Right hindlimb (tissue), 1 donor: ENCODE measurements at regions not wholly inside any gene's neighbourhood (a gene's known extent, or its start where the extent isn't known, plus 50 kb on each side); places are given as distances from the start of the nearest gene placed in this dataset.

Experiments
- DNase-seq: peaks from one replicate; pipeline ENCODE4 v3.0.0-alpha.2; 2018

- no peak for DNase-seq
These were observed 74.3 kb upstream of the RAB4A start for GRCh38 chr1:229196404-229197264.

- no peak for DNase-seq
These were observed 73.7 kb upstream of the RAB4A start for GRCh38 chr1:229197265-229197585.

- DNase-seq: peak; percentile 54
These were observed 71.4 kb upstream of the RAB4A start for GRCh38 chr1:229199261-229200243.

DNA sequence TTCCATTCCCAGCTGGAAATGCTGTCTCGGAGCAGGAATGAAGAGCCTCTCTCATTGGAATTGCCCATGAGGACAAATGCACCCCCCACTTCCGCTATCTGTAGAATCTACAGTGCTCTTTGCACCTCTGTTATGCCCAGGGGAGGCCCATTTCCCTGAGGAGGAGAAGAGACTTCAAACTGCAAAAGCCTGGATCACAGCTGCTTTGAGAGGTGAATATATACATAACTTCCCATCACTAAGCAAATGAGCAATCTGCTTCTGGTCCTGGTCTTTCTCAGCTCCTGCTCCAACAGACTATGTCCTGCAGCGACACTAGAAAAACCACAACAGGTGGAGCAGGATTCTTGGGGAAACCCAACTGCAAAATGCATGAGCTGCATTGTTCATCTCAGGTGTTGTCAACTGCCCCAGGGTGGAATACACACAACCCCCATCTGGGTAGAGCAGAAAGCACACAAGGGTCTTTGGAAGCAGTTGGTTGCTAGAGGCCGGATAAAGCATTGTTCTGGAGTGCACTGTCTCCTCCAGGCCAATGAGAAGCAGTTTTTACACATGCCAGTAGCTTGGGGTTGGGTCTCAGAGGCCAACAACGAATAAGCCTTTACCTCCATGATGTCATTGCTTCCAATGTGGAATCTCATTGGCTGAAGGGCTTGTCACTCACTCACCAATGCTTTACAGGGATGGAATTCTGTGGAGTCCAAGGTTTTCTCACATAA, 67.7 kb upstream of the RAB4A start:
- DNase-seq: peak; percentile 83

DNA sequence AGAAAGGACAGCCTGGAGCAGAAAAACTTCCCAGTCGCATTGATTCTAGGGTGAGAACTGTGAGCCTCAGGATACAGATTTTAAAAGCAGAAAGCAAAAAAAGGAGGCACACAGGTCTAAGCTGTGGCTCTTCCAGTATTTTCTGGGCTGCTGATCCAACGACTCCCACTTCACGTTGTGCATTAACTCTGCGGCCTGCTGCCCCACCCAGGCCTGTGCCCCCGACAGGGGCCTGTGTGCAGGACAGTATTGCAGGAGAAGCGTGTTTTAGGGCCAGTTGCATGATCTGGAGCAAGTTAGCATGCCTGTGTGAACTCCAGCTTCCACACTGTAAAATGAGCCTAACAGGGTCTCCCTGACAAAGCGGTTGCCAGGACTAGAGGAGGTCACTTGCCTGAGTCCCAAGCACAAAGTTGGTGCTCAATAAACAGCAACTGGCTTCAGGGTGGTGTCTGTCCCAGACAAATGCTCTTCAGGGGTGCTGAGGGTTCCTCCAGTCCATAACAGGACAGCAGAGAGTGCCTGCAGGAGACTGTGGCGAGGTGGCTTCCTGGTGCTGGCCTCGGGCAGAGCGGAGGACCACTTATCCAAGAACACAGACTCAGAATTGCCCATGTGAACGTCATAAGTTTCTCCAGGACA, 66.8 kb upstream of the RAB4A start:
- DNase-seq: no peak

- DNase-seq: no peak
These were observed 65.8 kb upstream of the RAB4A start for GRCh38 chr1:229204921-229205777.

DNA sequence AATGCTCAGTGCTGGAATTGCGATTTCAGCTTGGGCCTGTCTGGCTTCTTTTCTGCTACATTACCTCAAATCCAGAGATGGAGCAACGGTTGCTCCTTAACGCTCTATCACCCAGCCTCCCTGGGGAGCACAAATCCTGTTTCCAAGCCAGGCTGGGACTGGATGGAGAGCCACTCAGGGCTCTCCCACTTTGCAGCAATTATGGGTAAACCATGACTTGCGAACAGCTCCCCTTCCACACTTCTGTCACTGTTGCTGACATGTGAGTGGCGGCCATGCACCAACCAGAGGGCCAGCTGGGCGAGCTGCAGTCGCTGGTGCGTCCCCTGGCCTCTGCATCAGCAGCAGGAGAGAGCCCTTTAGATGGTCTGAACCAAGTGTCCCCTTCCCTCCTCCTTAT, 65.1 kb upstream of the RAB4A start:
- DNase-seq: no peak

- no peak for DNase-seq
These were observed 63.0 kb upstream of the RAB4A start for GRCh38 chr1:229207916-229208315.

- no peak for DNase-seq
These were observed 62.4 kb upstream of the RAB4A start for GRCh38 chr1:229208481-229208880.

GRCh38 chr1:229209386-229209785, 61.5 kb upstream of the RAB4A start:
- no peak for DNase-seq

- no peak for DNase-seq
These were observed 61.1 kb upstream of the RAB4A start for GRCh38 chr1:229209816-229210215.

DNA sequence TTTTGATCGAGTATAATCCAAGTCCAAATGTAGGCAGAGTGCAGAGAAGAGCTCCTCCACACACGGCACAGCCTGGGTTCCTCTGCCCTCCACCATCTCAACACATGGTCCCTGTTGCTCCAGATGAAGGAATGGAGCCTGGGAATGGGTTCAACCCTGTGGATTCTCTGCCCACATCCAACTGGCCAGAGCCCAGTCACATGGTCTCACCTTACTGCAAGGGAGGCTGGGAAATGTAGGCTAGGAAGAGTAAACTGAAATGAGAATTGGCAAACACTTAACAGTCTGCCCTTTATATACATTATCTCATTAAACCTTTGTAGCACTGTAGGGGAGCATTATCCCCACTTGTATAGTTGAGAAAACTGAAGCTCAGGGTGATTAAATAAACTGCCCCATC, 60.1 kb upstream of the RAB4A start:
- no peak for DNase-seq

- no peak for DNase-seq
These were observed 57.1 kb upstream of the RAB4A start for GRCh38 chr1:229213797-229214196.

GRCh38 chr1:229217716-229218115, 53.2 kb upstream of the RAB4A start:
- no peak for DNase-seq

DNA sequence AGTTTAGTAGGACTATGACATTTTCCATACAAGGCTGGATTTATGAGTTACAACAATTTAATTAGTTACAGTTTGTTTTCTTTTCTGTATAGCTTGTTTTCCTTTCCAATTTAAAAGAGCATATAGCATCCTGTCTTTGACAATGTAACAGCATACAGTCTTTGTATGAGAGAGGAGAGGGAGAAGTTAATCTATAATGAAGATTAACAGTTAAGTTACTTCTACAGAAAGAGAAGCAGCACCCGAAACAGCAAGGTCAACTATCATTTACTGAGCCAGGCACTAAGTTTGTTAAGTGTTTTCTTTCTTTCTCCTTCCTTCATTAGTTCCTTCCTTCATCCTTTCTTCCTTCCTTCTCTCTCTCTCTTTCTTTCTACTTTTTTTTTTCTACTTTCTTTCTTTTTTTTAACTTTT, 52.3 kb upstream of the RAB4A start:
- no peak for DNase-seq

- no peak for DNase-seq
These were observed 50.6 kb upstream of the RAB4A start for GRCh38 chr1:229220163-229220846.

DNA sequence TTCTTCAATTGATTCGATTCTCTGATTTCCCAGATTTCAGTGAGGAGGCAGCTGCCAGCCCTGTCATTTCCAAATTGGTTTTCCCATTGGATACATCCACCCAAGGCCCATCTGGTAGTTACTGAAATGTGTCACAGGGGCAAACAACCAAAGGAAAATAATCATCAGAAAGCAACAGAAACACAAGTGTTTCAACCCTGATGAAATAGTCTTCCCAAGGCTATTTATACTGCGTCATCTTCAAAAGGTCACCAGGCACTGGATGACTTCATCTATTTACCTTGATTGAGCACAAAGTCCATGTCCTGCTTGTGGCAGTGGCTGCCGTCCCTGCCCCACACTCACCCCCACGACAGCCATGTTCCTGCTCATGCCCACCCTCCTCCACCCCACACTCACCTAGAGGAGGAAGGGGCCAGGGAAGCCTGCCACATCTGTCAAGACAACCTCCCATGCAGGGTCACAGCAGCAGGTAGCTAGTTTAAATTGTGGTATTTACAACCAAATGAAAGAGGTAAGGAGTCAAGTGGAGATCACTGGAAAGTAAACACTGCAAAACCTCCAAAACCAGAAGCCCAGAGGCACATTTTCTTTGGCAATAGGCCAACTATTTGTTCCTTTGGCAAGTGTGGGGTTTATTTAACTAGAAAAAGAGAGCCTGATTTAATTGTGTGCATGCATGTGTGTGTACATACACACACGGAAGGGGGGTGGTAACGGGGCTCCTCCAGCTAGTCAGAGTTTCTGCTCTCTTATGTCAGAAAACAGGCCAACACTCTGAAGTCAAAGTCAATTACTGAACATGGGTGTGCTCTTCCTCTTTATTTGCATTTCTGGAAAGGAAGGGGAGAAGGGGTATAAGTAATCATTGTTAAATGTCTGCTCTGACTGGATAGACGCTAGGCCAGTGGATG, 49.5 kb upstream of the RAB4A start:
- DNase-seq: no peak
